H1 (cell line): ENCODE measurements at regions not wholly inside any gene's neighbourhood (a gene's known extent, or its start where the extent isn't known, plus 50 kb on each side); places are given as distances from the start of the nearest gene placed in this dataset.

Source experiments
- ATF3 ChIP-seq: IDR thresholded peaks from 2 replicates; pipeline ENCODE4 v1.6.1; 2011; ENCODE audit warnings: low read depth, mild to moderate bottlenecking, low read length; ENCODE audit not compliant: insufficient read depth
- CTCF ChIP-seq, 3 experiments: IDR thresholded peaks; 1 replicate in 2 of 3; 2 replicates in 1 of 3; pipeline versions ENCODE4 v1.5.1 to v1.6.1; 2011; ENCODE audit warnings: low read length in 3 of 3, mild to moderate bottlenecking in 3 of 3, inconsistent platforms in 2 of 3, low read depth in 1 of 3, moderate library complexity in 1 of 3; ENCODE audit not compliant: insufficient read depth in 1 of 3; ENCODE audit errors: control extremely low read depth in 1 of 3
- EP300 ChIP-seq, 2 experiments: IDR thresholded peaks; 1 replicate in 1 of 2; 2 replicates in 1 of 2; pipeline ENCODE4 v1.6.1; 2011 to 2012; ENCODE audit warnings: low read depth in 2 of 2, low read length in 2 of 2, mild to moderate bottlenecking in 2 of 2, borderline replicate concordance in 1 of 2, inconsistent platforms in 1 of 2, moderate library complexity in 1 of 2
- EZH2 ChIP-seq: fragments of 200-600 bp; sonication (generic); IDR thresholded peaks from 2 replicates; pipeline ENCODE4 v1.7.1; 2012; ENCODE audit warnings: low read depth, mild to moderate bottlenecking, moderate library complexity, low read length, inconsistent platforms; ENCODE audit not compliant: severe bottlenecking
- HDAC6 ChIP-seq: IDR thresholded peaks from one replicate; pipeline ENCODE4 v1.7.1; 2012; ENCODE audit warnings: low read depth, mild to moderate bottlenecking, inconsistent platforms, low read length, moderate library complexity
- JUND ChIP-seq: IDR thresholded peaks from 2 replicates; pipeline ENCODE4 v1.6.1; 2011; ENCODE audit warnings: mild to moderate bottlenecking, improper control_type of control experiment, low read length
- PHF8 ChIP-seq: fragments of 200-600 bp; sonication (generic); conservative IDR thresholded peaks from 2 replicates; pipeline ENCODE4 v1.7.1; 2012; ENCODE audit warnings: low read depth, mild to moderate bottlenecking, inconsistent platforms, low read length, moderate library complexity
- POLR2AphosphoS5 ChIP-seq: IDR thresholded peaks from 2 replicates; pipeline ENCODE4 v1.6.1; 2011; ENCODE audit warnings: low read depth, low read length
- POU5F1 ChIP-seq: IDR thresholded peaks from 2 replicates; pipeline ENCODE4 v1.6.1; 2011; ENCODE audit warnings: low read depth, mild to moderate bottlenecking, low read length, moderate library complexity
- ZNF274 ChIP-seq: IDR thresholded peaks from 2 replicates; pipeline ENCODE4 v1.7.0; 2012; ENCODE audit warnings: low read length, borderline replicate concordance; ENCODE audit errors: extremely low read depth

GRCh38 chr14:101103321-101103901 is 199.9 kb upstream of the RTL1 start:
- TF ChIP-seq CTCF (IDR thresholded peaks at IDR 0.05; ENCODE audit: control extremely low read depth in 1 of 3, insufficient read depth in 1 of 3, low read depth in 1 of 3, low read length in 3 of 3) (peak in 1 of 3 experiments; percentile 10; a peak in 1 of 4 replicates), HDAC6 (no peak), POLR2AphosphoS5 (no peak), ATF3 (no peak), ZNF274 (no peak), JUND (peak; percentile 36; the same call in 1 of the 2 replicates), PHF8 (no peak), POU5F1 (no peak), EP300 (IDR thresholded peaks at IDR 0.05; ENCODE audit: borderline replicate concordance in 1 of 2, low read depth in 2 of 2, low read length in 2 of 2) (no peak), EZH2 (no peak)
